Right lobe of liver (tissue), 4 donors: ENCODE measurements at regions not wholly inside any gene's neighbourhood (a gene's known extent, or its start where the extent isn't known, plus 50 kb on each side); places are given as distances from the start of the nearest gene placed in this dataset.

Experiments used
- POLR2A ChIP-seq: fragments of 450-650 bp; IDR thresholded peaks from one replicate; pipeline ENCODE4 v1.6.1; 2017; ENCODE audit warnings: antibody characterized with exemption, mild to moderate bottlenecking
- TF ChIP-seq, protein P1 (sequence below), 4 donors: fragments of 200-600 bp in 3 of 4; fragments of 450-650 bp in 1 of 4; IDR thresholded peaks; one replicate each; pipeline versions ENCODE4 v1.5.1 to v1.8.0; 2016 to 2022; ENCODE audit warnings: antibody characterized with exemption in 4 of 4, mild to moderate bottlenecking in 2 of 4
- donor health status: DM: no; HTN: no; CAD: no.
- donor health status: DM: no; HTN: no; CAD: no.
- donor health status: DM: no; HTN: yes; CAD: no.

- TF ChIP-seq, protein P1, sequence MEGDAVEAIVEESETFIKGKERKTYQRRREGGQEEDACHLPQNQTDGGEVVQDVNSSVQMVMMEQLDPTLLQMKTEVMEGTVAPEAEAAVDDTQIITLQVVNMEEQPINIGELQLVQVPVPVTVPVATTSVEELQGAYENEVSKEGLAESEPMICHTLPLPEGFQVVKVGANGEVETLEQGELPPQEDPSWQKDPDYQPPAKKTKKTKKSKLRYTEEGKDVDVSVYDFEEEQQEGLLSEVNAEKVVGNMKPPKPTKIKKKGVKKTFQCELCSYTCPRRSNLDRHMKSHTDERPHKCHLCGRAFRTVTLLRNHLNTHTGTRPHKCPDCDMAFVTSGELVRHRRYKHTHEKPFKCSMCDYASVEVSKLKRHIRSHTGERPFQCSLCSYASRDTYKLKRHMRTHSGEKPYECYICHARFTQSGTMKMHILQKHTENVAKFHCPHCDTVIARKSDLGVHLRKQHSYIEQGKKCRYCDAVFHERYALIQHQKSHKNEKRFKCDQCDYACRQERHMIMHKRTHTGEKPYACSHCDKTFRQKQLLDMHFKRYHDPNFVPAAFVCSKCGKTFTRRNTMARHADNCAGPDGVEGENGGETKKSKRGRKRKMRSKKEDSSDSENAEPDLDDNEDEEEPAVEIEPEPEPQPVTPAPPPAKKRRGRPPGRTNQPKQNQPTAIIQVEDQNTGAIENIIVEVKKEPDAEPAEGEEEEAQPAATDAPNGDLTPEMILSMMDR (IDR thresholded peaks at IDR 0.05), result no peak
- no peak for TF ChIP-seq POLR2A
Observed at GRCh38 chr15:46696281-46696680, 1021.0 kb upstream of the SEMA6D start.
